Neural progenitor cell (in vitro differentiated cells): ENCODE measurements at regions not wholly inside any gene's neighbourhood (a gene's known extent, or its start where the extent isn't known, plus 50 kb on each side); places are given as distances from the start of the nearest gene placed in this dataset.

Experiments
- CTCF ChIP-seq: fragments of 200-600 bp; sonication (generic); IDR thresholded peaks from 2 replicates; pipeline ENCODE4 v1.5.1; 2017; ENCODE audit warnings: antibody characterized with exemption, mild to moderate bottlenecking
- EZH2 ChIP-seq: fragments of 200-600 bp; sonication (generic); IDR thresholded peaks from 2 replicates; pipeline ENCODE4 v1.6.1; 2017; ENCODE audit warnings: antibody characterized with exemption, mild to moderate bottlenecking, moderate library complexity

GRCh38 chr4:145341381-145341780 lies 140.3 kb upstream of the SMAD1 start:
- TF ChIP-seq CTCF (no peak), EZH2 (no peak)
